Right lobe of liver (tissue), 6 donors: ENCODE measurements at regions not wholly inside any gene's neighbourhood (a gene's known extent, or its start where the extent isn't known, plus 50 kb on each side); places are given as distances from the start of the nearest gene placed in this dataset.

Experiments
- ATAC-seq, 4 donors: fragments of 200-7000 bp; cut with Tn5 transposase; one replicate each; pipeline ENCODE4 v1.9.1; 2020; ENCODE audit warnings: mild to moderate bottlenecking in 4 of 4, moderate library complexity in 4 of 4
- DNase-seq, 3 donors: peaks; one replicate each; pipeline ENCODE4 v3.0.0-alpha.2; 2020
- H3K27ac ChIP-seq, 3 donors: fragments of 200-600 bp; one replicate each; pipeline ENCODE4 v1.8.0; 2022
- H3K27me3 ChIP-seq, 2 donors: fragments of 200-600 bp; one replicate each; pipeline ENCODE4 v1.8.0; 2022
- H3K36me3 ChIP-seq, 4 donors: fragments of 200-600 bp; sonication (generic) in 1 of 4; one replicate each; pipeline versions ENCODE4 v1.5.1 to v1.8.0; 2017 to 2022; ENCODE audit warnings: control low read depth in 1 of 4
- H3K4me1 ChIP-seq, 4 donors: fragments of 200-600 bp; sonication (generic) in 1 of 4; one replicate each; pipeline versions ENCODE4 v1.5.1 to v1.8.0; 2017 to 2022; ENCODE audit warnings: control low read depth in 1 of 4
- H3K4me3 ChIP-seq, 3 donors: fragments of 200-600 bp; one replicate each; pipeline ENCODE4 v1.8.0; 2022
- H3K9me3 ChIP-seq, 4 donors: fragments of 200-600 bp; sonication (generic) in 1 of 4; one replicate each; pipeline versions ENCODE4 v1.5.1 to v1.8.0; 2017 to 2022; ENCODE audit warnings: control low read depth in 1 of 4
- CTCF ChIP-seq, 4 donors: fragments of 200-600 bp in 3 of 4; fragments of 450-650 bp in 1 of 4; IDR thresholded peaks; one replicate each; pipeline versions ENCODE4 v1.5.1 to v1.8.0; 2016 to 2022; ENCODE audit warnings: antibody characterized with exemption in 4 of 4, mild to moderate bottlenecking in 2 of 4
- POLR2A ChIP-seq: fragments of 450-650 bp; IDR thresholded peaks from one replicate; pipeline ENCODE4 v1.6.1; 2017; ENCODE audit warnings: antibody characterized with exemption, mild to moderate bottlenecking
- WGBS: methylation state at CpG from one replicate; pipeline ENCODE4 v1.1.6; 2018; ENCODE audit warnings: low coverage, low lambda C conversion rate; ENCODE audit not compliant: insufficient coverage; ENCODE audit errors: missing lambda C conversion rate; 5-methylcytosine and 5-hydroxymethylcytosine counted together
- intact Hi-C, 2 donors: fragments of 100-400 bp; cut with DNase I; formaldehyde crosslinking; loops; one replicate each; pipeline versions ENCODE4 v1.11.2 to v1.14.1; 2022
- donor health status: DM: no; HTN: yes; CAD: no.
- donor health status: DM: no; HTN: no; CAD: no.
- donor health status: DM: no; HTN: no; CAD: no.
- donor health status: DM: no; HTN: yes; CAD: no.
- donor health status: DM: no; HTN: yes; CAD: no.

GRCh38 chr18:64513401-64513800 is 364.5 kb upstream of the LINC00305 start:
- Histone ChIP-seq H3K27ac (no peak overlapping the region), H3K27me3 (no peaks in the 10 kb centered on the region), H3K9me3 (no peaks in the 10 kb centered on the region), H3K4me1 (no peaks in the 10 kb centered on the region), H3K4me3 (no peak overlapping the region), H3K36me3 (no peaks in the 10 kb centered on the region)
- no peak for DNase-seq
- intact Hi-C loops: no loop called here
- TF ChIP-seq POLR2A (no peak), CTCF (IDR thresholded peaks at IDR 0.05) (no peak)
- 44% methylated on average over 3 of the region's 3 CpGs for WGBS
- no peak for ATAC-seq

- DNase-seq: no peak
- no peaks in the 10 kb centered on the region for H3K36me3 ChIP-seq
- no peak for TF ChIP-seq CTCF (IDR thresholded peaks at IDR 0.05)
- TF ChIP-seq POLR2A: no peak
- H3K4me1 ChIP-seq: no peaks in the 10 kb centered on the region
- H3K9me3 ChIP-seq: no peaks in the 10 kb centered on the region
- intact Hi-C loops: no loop called here
- H3K27ac ChIP-seq: no peak overlapping the region
- no peak for ATAC-seq
- 58% methylated on average over 5 of the region's 5 CpGs for WGBS
- no peaks in the 10 kb centered on the region for H3K27me3 ChIP-seq
- no peak overlapping the region for H3K4me3 ChIP-seq
These were observed 341.3 kb upstream of the LINC00305 start for GRCh38 chr18:64490207-64490606.

GRCh38 chr18:64488698-64489097 is 339.8 kb upstream of the LINC00305 start:
- no peaks in the 10 kb centered on the region for H3K36me3 ChIP-seq
- no peaks in the 10 kb centered on the region for H3K4me1 ChIP-seq
- H3K9me3 ChIP-seq: no peaks in the 10 kb centered on the region
- DNase-seq (no peak), ATAC-seq (no peak)
- no peaks in the 10 kb centered on the region for H3K27me3 ChIP-seq
- TF ChIP-seq POLR2A: no peak
- H3K27ac ChIP-seq: no peak overlapping the region
- no peak overlapping the region for H3K4me3 ChIP-seq
- intact Hi-C loops: no loop called here

- TF ChIP-seq POLR2A (no peak), CTCF (IDR thresholded peaks at IDR 0.05) (no peak)
- Histone ChIP-seq H3K4me1 (no peaks in the 10 kb centered on the region), H3K36me3 (no peaks in the 10 kb centered on the region), H3K27me3 (no peaks in the 10 kb centered on the region), H3K27ac (no peak overlapping the region), H3K9me3 (no peaks in the 10 kb centered on the region), H3K4me3 (no peak overlapping the region)
- DNase-seq: no peak
- no peak for ATAC-seq
- whole genome bisulfite sequencing: 45% methylated on average over 7 of the region's 7 CpGs
- intact Hi-C loops: no loop called here
These were observed 325.9 kb upstream of the LINC00305 start for GRCh38 chr18:64474773-64475172.

GRCh38 chr18:64474255-64474654 is 325.4 kb upstream of the LINC00305 start:
- 34% methylated on average over 2 of the region's 2 CpGs for WGBS

GRCh38 chr18:64449434-64449833 is 300.5 kb upstream of the LINC00305 start:
- Histone ChIP-seq H3K27ac (no peak overlapping the region), H3K9me3 (no peaks in the 10 kb centered on the region), H3K4me3 (no peak overlapping the region), H3K36me3 (no peaks in the 10 kb centered on the region), H3K27me3 (no peaks in the 10 kb centered on the region), H3K4me1 (no peaks in the 10 kb centered on the region)
- 80% methylated on average over 1 of the region's 1 CpG for WGBS
- DNase-seq (no peak), ATAC-seq (no peak)
- TF ChIP-seq POLR2A: no peak
- no peak for TF ChIP-seq CTCF (IDR thresholded peaks at IDR 0.05)
- intact Hi-C loops: no loop called here

More at GRCh38 chr18:64474255-64474654, 325.4 kb upstream of the LINC00305 start:
- Histone ChIP-seq H3K27ac (no peak overlapping the region), H3K9me3 (no peaks in the 10 kb centered on the region), H3K4me1 (no peaks in the 10 kb centered on the region), H3K4me3 (no peak overlapping the region), H3K27me3 (no peaks in the 10 kb centered on the region), H3K36me3 (no peaks in the 10 kb centered on the region)
- TF ChIP-seq POLR2A: no peak
- DNase-seq (no peak), ATAC-seq (no peak)
- intact Hi-C loops: no loop called here
